Fibroblast of lung (primary cell): ENCODE measurements at regions not wholly inside any gene's neighbourhood (a gene's known extent, or its start where the extent isn't known, plus 50 kb on each side); places are given as distances from the start of the nearest gene placed in this dataset.

Source experiments
- EZH2 ChIP-seq: IDR thresholded peaks from 2 replicates; pipeline ENCODE4 v1.5.1; 2012; ENCODE audit warnings: low read length, control low read depth, mild to moderate bottlenecking; ENCODE audit errors: missing control alignments
- TF ChIP-seq, protein P1 (sequence below), 2 donors: IDR thresholded peaks in 1 of 2; conservative IDR thresholded peaks in 1 of 2; 1 replicate in 1 of 2; 2 replicates in 1 of 2; pipeline ENCODE4 v1.5.1; 2011 to 2012; ENCODE audit warnings: low read length in 2 of 2, control low read depth in 1 of 2, inconsistent platforms in 1 of 2, low read depth in 1 of 2, mild to moderate bottlenecking in 1 of 2

DNA sequence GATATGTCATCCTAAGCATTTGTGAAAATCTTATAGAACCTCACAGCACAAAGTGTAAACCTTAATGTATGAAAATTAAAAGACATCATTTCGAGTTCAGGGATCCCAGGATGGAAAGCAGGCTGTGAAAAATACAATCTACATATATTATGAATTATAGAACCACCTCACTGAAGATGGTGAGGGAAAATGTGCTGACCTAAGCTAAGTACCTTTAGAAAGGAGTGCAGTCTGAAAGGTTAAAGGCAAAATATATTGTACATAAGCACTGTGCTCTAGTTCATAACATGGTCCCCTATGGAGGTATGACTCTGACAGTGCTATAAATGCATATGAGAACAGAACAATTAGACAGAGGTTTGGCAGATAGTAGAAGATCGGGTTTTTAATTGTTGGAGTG, 368.6 kb downstream of the TMA16 start:
- TF ChIP-seq, protein P1, sequence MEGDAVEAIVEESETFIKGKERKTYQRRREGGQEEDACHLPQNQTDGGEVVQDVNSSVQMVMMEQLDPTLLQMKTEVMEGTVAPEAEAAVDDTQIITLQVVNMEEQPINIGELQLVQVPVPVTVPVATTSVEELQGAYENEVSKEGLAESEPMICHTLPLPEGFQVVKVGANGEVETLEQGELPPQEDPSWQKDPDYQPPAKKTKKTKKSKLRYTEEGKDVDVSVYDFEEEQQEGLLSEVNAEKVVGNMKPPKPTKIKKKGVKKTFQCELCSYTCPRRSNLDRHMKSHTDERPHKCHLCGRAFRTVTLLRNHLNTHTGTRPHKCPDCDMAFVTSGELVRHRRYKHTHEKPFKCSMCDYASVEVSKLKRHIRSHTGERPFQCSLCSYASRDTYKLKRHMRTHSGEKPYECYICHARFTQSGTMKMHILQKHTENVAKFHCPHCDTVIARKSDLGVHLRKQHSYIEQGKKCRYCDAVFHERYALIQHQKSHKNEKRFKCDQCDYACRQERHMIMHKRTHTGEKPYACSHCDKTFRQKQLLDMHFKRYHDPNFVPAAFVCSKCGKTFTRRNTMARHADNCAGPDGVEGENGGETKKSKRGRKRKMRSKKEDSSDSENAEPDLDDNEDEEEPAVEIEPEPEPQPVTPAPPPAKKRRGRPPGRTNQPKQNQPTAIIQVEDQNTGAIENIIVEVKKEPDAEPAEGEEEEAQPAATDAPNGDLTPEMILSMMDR (conservative IDR thresholded peaks at IDR 0.05 in 1 of 2, IDR thresholded peaks at IDR 0.05 in 1 of 2; ENCODE audit: low read depth in 1 of 2, low read length in 2 of 2): no peak
- no peak for TF ChIP-seq EZH2
